Keratinocyte (primary cell): ENCODE measurements at regions not wholly inside any gene's neighbourhood (a gene's known extent, or its start where the extent isn't known, plus 50 kb on each side); places are given as distances from the start of the nearest gene placed in this dataset.

Experiments used
- EZH2 ChIP-seq: IDR thresholded peaks from one replicate; pipeline ENCODE4 v1.6.1; 2012; ENCODE audit warnings: inconsistent platforms, mild to moderate bottlenecking, low read length, moderate library complexity
- TF ChIP-seq, protein P1 (sequence below), 3 experiments: IDR thresholded peaks in 1 of 3; conservative IDR thresholded peaks in 1 of 3; optimal IDR thresholded peaks in 1 of 3; 2 replicates in 2 of 3; 3 replicates in 1 of 3; pipeline versions ENCODE3 to v1.5.1; 2011; ENCODE audit warnings: low read length in 3 of 3, mild to moderate bottlenecking in 3 of 3, moderate library complexity in 2 of 3, control low read depth in 1 of 3, inconsistent platforms in 1 of 3; ENCODE audit not compliant: insufficient read depth in 2 of 3; ENCODE audit errors: extremely low read depth in 1 of 3

DNA sequence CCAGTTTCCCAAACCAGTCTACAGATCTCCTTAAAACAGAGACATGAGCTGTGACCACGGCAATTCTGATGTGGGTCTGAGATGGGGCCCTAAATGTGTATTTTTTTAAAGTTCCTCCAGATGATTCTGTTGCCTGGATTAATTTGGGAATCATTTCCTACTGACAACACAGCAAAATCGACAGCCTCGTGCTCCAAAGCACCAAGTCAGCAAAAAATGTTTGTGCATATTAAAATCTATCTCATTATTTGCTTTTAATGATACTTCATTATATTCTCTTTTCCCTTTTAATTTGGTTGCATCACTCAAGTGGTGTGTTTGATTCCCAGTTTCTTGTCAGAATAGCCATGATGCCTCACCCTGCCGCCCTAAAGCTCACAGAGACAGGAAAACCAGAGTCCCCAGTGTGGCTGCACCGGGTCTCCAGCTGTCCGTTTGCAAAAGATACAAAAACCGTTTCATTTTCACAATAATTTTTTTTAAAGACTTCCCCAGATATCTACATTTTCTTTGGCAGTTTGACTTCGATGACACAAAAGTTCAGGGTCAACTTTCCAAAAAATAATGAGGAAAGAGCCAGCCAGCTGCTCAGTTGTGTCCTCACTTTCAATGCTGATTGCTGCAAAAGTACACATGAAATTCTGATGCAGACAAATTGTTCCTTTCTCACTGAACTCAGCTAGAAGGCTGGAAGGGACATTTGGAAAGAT is 443.2 kb upstream of the ID2 start:
- TF ChIP-seq, protein P1, sequence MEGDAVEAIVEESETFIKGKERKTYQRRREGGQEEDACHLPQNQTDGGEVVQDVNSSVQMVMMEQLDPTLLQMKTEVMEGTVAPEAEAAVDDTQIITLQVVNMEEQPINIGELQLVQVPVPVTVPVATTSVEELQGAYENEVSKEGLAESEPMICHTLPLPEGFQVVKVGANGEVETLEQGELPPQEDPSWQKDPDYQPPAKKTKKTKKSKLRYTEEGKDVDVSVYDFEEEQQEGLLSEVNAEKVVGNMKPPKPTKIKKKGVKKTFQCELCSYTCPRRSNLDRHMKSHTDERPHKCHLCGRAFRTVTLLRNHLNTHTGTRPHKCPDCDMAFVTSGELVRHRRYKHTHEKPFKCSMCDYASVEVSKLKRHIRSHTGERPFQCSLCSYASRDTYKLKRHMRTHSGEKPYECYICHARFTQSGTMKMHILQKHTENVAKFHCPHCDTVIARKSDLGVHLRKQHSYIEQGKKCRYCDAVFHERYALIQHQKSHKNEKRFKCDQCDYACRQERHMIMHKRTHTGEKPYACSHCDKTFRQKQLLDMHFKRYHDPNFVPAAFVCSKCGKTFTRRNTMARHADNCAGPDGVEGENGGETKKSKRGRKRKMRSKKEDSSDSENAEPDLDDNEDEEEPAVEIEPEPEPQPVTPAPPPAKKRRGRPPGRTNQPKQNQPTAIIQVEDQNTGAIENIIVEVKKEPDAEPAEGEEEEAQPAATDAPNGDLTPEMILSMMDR (optimal IDR thresholded peaks at IDR 0.05 in 1 of 3, IDR thresholded peaks at IDR 0.05 in 1 of 3, conservative IDR thresholded peaks at IDR 0.05 in 1 of 3; ENCODE audit: extremely low read depth in 1 of 3, insufficient read depth in 2 of 3, low read length in 3 of 3), result no peak
- no peak for TF ChIP-seq EZH2
